ENCODE measurements at regions not wholly inside any gene's neighbourhood (a gene's known extent, or its start where the extent isn't known, plus 50 kb on each side); places are given as distances from the start of the nearest gene placed in this dataset.

- TF ChIP-seq, protein P1, sequence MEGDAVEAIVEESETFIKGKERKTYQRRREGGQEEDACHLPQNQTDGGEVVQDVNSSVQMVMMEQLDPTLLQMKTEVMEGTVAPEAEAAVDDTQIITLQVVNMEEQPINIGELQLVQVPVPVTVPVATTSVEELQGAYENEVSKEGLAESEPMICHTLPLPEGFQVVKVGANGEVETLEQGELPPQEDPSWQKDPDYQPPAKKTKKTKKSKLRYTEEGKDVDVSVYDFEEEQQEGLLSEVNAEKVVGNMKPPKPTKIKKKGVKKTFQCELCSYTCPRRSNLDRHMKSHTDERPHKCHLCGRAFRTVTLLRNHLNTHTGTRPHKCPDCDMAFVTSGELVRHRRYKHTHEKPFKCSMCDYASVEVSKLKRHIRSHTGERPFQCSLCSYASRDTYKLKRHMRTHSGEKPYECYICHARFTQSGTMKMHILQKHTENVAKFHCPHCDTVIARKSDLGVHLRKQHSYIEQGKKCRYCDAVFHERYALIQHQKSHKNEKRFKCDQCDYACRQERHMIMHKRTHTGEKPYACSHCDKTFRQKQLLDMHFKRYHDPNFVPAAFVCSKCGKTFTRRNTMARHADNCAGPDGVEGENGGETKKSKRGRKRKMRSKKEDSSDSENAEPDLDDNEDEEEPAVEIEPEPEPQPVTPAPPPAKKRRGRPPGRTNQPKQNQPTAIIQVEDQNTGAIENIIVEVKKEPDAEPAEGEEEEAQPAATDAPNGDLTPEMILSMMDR (IDR thresholded peaks at IDR 0.05; ENCODE audit: control extremely low read depth in 1 of 3, insufficient read depth in 1 of 3, low read depth in 1 of 3, low read length in 3 of 3), result no peak
- TF ChIP-seq POLR2AphosphoS5 (IDR thresholded peaks at IDR 0.05; ENCODE audit: low read depth, low read length) (no peak), SAP30 (IDR thresholded peaks at IDR 0.05; ENCODE audit: insufficient read depth, insufficient replicate concordance, low read length) (no peak), CEBPB (IDR thresholded peaks at IDR 0.05; ENCODE audit: low read depth, low read length) (no peak), KDM5A (IDR thresholded peaks at IDR 0.05; ENCODE audit: low read length) (no peak), SP4 (IDR thresholded peaks at IDR 0.05; ENCODE audit: low read length) (no peak), CREB1 (IDR thresholded peaks at IDR 0.05) (no peak), CBX5 (IDR thresholded peaks at IDR 0.05; ENCODE audit: low read depth, low read length) (no peak), SP1 (IDR thresholded peaks at IDR 0.05; ENCODE audit: low read depth, low read length) (no peak), RAD21 (IDR thresholded peaks at IDR 0.05 in 1 of 2, conservative IDR thresholded peaks at IDR 0.05 in 1 of 2; ENCODE audit: low read depth in 2 of 2, low read length in 2 of 2) (no peak), CHD2 (IDR thresholded peaks at IDR 0.05; ENCODE audit: low read length) (no peak), POLR2A (IDR thresholded peaks at IDR 0.05; ENCODE audit: control extremely low read depth in 1 of 2, low read depth in 2 of 2, low read length in 2 of 2) (no peak), SIN3A (conservative IDR thresholded peaks at IDR 0.05 in 1 of 2, IDR thresholded peaks at IDR 0.05 in 1 of 2; ENCODE audit: low read depth in 1 of 2, low read length in 2 of 2) (no peak)
- TF ChIP-seq, protein P2, sequence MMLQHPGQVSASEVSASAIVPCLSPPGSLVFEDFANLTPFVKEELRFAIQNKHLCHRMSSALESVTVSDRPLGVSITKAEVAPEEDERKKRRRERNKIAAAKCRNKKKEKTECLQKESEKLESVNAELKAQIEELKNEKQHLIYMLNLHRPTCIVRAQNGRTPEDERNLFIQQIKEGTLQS (IDR thresholded peaks at IDR 0.05; ENCODE audit: insufficient read depth, low read depth, low read length), result no peak
Observed at GRCh38 chr18:39730606-39731005, 2165.0 kb upstream of the CELF4 start.

All from H1 (cell line).